Smooth muscle cell (in vitro differentiated cells): ENCODE measurements at regions not wholly inside any gene's neighbourhood (a gene's known extent, or its start where the extent isn't known, plus 50 kb on each side); places are given as distances from the start of the nearest gene placed in this dataset.
"Not testable (repeated sequence)": the region's sequence is repeated elsewhere in the genome, so short reads cannot be mapped to it uniquely, and the experiment has no call there.

ENCODE experiments used
- DNase-seq: peaks from one replicate; lab custom pipeline; 2025; ENCODE audit not compliant: unreplicated experiment; lab: John Stamatoyannopoulos, UW
- H2AFZ ChIP-seq: fragments of 200-600 bp; sonication (generic); 2 replicates; pipeline ENCODE4 v1.6.0; 2016; ENCODE audit warnings: antibody characterized with exemption, low read depth, mild to moderate bottlenecking
- H3F3A ChIP-seq: fragments of 200-600 bp; sonication (generic); 2 replicates; pipeline ENCODE4 v1.6.0; 2017; ENCODE audit warnings: antibody characterized with exemption, low read depth
- H3K27ac ChIP-seq: fragments of 200-600 bp; sonication (generic); 2 replicates; pipeline ENCODE4 v1.5.1; 2016; ENCODE audit warnings: low read depth, mild to moderate bottlenecking
- H3K27me3 ChIP-seq: fragments of 200-600 bp; sonication (generic); 2 replicates; pipeline ENCODE4 v1.6.1; 2016; ENCODE audit warnings: low read depth, mild to moderate bottlenecking
- H3K36me3 ChIP-seq: fragments of 200-600 bp; sonication (generic); 2 replicates; pipeline ENCODE4 v1.5.1; 2016; ENCODE audit warnings: low read depth
- H3K4me1 ChIP-seq: fragments of 200-600 bp; sonication (generic); 2 replicates; pipeline ENCODE4 v1.5.1; 2016; ENCODE audit warnings: low read depth
- H3K4me2 ChIP-seq: fragments of 200-600 bp; sonication (generic); 2 replicates; pipeline ENCODE4 v1.6.0; 2016; ENCODE audit warnings: mild to moderate bottlenecking
- H3K4me3 ChIP-seq: fragments of 200-600 bp; sonication (generic); 2 replicates; pipeline ENCODE4 v1.5.1; 2016; ENCODE audit warnings: mild to moderate bottlenecking
- H3K79me2 ChIP-seq: fragments of 200-600 bp; sonication (generic); 2 replicates; pipeline ENCODE4 v1.6.0; 2016; ENCODE audit warnings: low read depth, mild to moderate bottlenecking
- H3K9ac ChIP-seq: fragments of 200-600 bp; sonication (generic); 2 replicates; pipeline ENCODE4 v1.6.0; 2016; ENCODE audit warnings: low read depth
- H3K9me3 ChIP-seq: fragments of 200-600 bp; sonication (generic); replicated peaks from 2 replicates; pipeline ENCODE4 v1.5.1; 2016; ENCODE audit warnings: low read depth
- H4K20me1 ChIP-seq: fragments of 200-600 bp; sonication (generic); 2 replicates; pipeline ENCODE4 v1.6.0; 2016; ENCODE audit warnings: low read depth
- CTCF ChIP-seq: fragments of 200-600 bp; sonication (generic); IDR thresholded peaks from 2 replicates; pipeline ENCODE4 v1.5.1; 2017; ENCODE audit warnings: borderline replicate concordance, mild to moderate bottlenecking, antibody characterized with exemption; ENCODE audit not compliant: insufficient read depth, poor library complexity, severe bottlenecking
- WGBS: methylation state at CpG from one replicate; pipeline ENCODE4 v1.1.7; 2016; ENCODE audit warnings: low lambda C conversion rate; 5-methylcytosine and 5-hydroxymethylcytosine counted together

DNA sequence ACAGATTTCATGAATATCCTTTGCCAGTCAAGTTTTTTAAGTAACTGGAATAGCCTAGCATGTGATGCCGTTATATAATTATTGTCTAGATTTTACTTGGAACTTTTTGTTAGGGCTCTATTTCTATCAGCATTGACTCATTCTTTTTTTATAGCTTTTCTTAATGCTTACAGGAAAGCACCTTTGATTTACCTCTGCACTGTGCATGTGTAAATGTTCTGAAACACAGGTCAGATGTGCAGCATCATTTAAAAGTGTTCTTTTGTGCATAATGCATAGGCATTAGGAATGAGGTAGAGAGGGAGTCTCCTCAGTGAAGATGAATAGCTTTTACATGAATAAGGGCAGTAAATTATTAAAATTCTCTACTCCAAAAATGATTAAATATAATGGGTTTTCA is 669.3 kb upstream of the MBL2 start:
- no peaks in the 10 kb centered on the region for H3K79me2 ChIP-seq
- 92% methylated on average over 1 of the region's 1 CpG for WGBS

DNA sequence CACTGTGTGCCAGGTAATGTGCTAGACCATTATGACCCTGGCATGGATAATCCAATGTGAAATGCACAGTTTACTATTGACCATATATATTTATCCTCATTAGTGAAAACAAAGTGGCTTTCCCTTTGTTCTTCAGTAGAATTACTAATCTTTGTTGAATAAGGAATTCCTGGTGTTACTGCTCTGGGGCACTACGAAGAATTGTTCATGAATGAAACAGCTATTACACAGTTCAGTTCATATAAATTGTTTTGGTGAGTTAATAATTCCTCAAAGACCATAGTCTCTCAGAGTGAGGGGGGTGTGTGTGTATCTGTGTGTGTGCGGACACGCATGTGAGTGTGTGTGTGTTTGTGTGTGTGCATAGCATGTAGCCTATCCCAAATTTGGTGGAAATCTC is 668.0 kb upstream of the MBL2 start:
- Histone ChIP-seq H2AFZ (no peak overlapping the region), H3K27me3 (no peaks in the 10 kb centered on the region), H3K9ac (no peak overlapping the region), H3K4me1 (peaks cover 16% of the 10 kb centered on the region), H3F3A (no peaks in the 10 kb centered on the region), H3K9me3 (no peaks in the 10 kb centered on the region), H3K36me3 (no peaks in the 10 kb centered on the region), H4K20me1 (no peaks in the 10 kb centered on the region), H3K79me2 (no peaks in the 10 kb centered on the region), H3K27ac (no peak overlapping the region), H3K4me3 (no peak overlapping the region), H3K4me2 (no peak overlapping the region)
- no peak for DNase-seq
- no peak for TF ChIP-seq CTCF
- 96% methylated on average over 3 of the region's 3 CpGs for WGBS

More for the DNA sequence above, 669.3 kb upstream of the MBL2 start:
- H3K36me3 ChIP-seq: no peaks in the 10 kb centered on the region
- H4K20me1 ChIP-seq: no peaks in the 10 kb centered on the region
- no peaks in the 10 kb centered on the region for H3F3A ChIP-seq
- H3K9ac ChIP-seq: no peak overlapping the region
- no peaks in the 10 kb centered on the region for H3K9me3 ChIP-seq
- no peak overlapping the region for H2AFZ ChIP-seq
- H3K4me1 ChIP-seq: peaks cover 16% of the 10 kb centered on the region
- DNase-seq: no peak
- no peak overlapping the region for H3K4me3 ChIP-seq
- no peak overlapping the region for H3K4me2 ChIP-seq
- TF ChIP-seq CTCF: no peak
- H3K27ac ChIP-seq: no peak overlapping the region
- H3K27me3 ChIP-seq: no peaks in the 10 kb centered on the region

DNA sequence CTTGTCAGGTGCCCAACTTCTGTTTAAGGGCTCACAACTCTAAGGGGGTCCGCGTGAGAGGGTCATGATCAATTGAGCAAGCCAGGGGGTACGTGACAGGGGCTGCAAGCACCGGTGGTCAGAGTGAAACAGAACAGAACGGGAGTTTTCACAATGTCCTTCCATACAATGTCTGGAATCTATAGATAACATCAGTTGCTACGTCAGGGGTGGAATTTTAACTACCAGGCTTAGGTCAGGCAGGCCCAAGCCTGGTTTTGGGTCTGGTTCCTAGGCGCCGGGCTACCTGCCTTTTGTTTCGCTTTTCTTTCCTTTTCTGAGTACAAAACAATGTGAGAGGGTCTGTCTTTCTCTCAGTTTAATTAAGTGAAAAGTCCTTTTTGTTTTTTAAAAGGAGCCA is 666.5 kb upstream of the MBL2 start:
- H4K20me1 ChIP-seq, DNase-seq, H3F3A ChIP-seq, H3K27me3 ChIP-seq, H3K79me2 ChIP-seq, H3K36me3 ChIP-seq, H3K9me3 ChIP-seq: not testable (repeated sequence)
- WGBS: 30% methylated on average over 9 of the region's 9 CpGs
- peak overlapping the region; percentile 51 for H2AFZ ChIP-seq
- peak overlapping the region; percentile 77 for H3K4me2 ChIP-seq
- peaks cover 16% of the 10 kb centered on the region for H3K4me1 ChIP-seq
- peak overlapping the region; percentile 77 for H3K27ac ChIP-seq
- H3K4me3 ChIP-seq: peak overlapping the region; percentile 36
- peak overlapping the region; percentile 51 for H3K9ac ChIP-seq

DNA sequence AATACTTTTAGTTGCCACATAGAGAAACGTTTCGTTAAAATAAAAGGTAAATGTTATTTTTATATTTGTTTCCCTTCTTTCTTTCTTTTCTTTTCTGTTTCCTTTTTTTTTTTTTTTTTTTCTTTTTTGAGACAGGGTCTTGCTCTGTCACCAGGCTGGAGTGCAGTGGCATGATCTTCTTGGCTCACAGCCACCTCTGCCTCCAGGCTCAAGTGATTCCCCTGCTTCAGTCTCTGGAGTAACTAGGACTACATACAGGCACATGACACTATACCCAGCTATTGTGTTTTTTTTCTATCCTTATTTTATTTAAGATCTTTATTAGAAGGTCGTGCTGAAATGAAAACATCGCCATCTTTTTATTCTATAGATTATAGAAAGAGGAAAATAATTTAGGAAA is 661.8 kb upstream of the MBL2 start:
- TF ChIP-seq CTCF: no peak
- Histone ChIP-seq H3K4me1 (peaks cover 11% of the 10 kb centered on the region), H3K9ac (no peak overlapping the region), H3K36me3 (no peaks in the 10 kb centered on the region), H3K79me2 (no peaks in the 10 kb centered on the region), H2AFZ (no peak overlapping the region), H3K4me3 (no peak overlapping the region), H3K4me2 (no peak overlapping the region), H3K27me3 (no peaks in the 10 kb centered on the region), H3K9me3 (no peaks in the 10 kb centered on the region), H3F3A (no peaks in the 10 kb centered on the region), H3K27ac (no peak overlapping the region), H4K20me1 (no peaks in the 10 kb centered on the region)
- DNase-seq: no peak
- 87% methylated on average over 4 of the region's 4 CpGs for WGBS
